Femur (tissue), 1 donor: ENCODE measurements at regions not wholly inside any gene's neighbourhood (a gene's known extent, or its start where the extent isn't known, plus 50 kb on each side); places are given as distances from the start of the nearest gene placed in this dataset.

ENCODE experiments used
- DNase-seq: peaks from one replicate; pipeline ENCODE4 v3.0.0-alpha.2; 2017

- DNase-seq = no peak
Measured at GRCh38 chr2:181397331-181397730, 59.9 kb upstream of the ITGA4 start.

- DNase-seq = no peak
Measured at GRCh38 chr2:181398000-181398399, 59.2 kb upstream of the ITGA4 start.

- DNase-seq = no peak
Measured at GRCh38 chr2:181399027-181399426, 58.2 kb upstream of the ITGA4 start.

GRCh38 chr2:181404472-181404871, 52.7 kb upstream of the ITGA4 start:
- no peak for DNase-seq

- no peak for DNase-seq
Measured at GRCh38 chr2:181407171-181407570, 50.0 kb upstream of the ITGA4 start.
